Activated effector memory CD4-positive, alpha-beta T cell treated with anti-CD3 and anti-CD28 coated beads, Interleukin-2, amount 50 U/mL, for 16 hours (primary cell): ENCODE measurements at regions not wholly inside any gene's neighbourhood (a gene's known extent, or its start where the extent isn't known, plus 50 kb on each side); places are given as distances from the start of the nearest gene placed in this dataset.

Source experiments
- DNase-seq: peaks from one replicate; pipeline ENCODE4 v3.0.0-alpha.2; 2020

GRCh38 chr1:221638595-221638994, 103.3 kb downstream of the DUSP10 start:
- no peak for DNase-seq

GRCh38 chr1:221641811-221642210, 100.1 kb downstream of the DUSP10 start:
- no peak for DNase-seq

GRCh38 chr1:221643404-221644144, 98.3 kb downstream of the DUSP10 start:
- no peak for DNase-seq

GRCh38 chr1:221644145-221644448, 97.8 kb downstream of the DUSP10 start:
- no peak for DNase-seq

- no peak for DNase-seq
These were observed 97.1 kb downstream of the DUSP10 start for GRCh38 chr1:221644663-221645258.

- DNase-seq, result no peak
These were observed 93.7 kb downstream of the DUSP10 start for GRCh38 chr1:221648201-221648600.
